HG02571 (cell line): ENCODE measurements at regions not wholly inside any gene's neighbourhood (a gene's known extent, or its start where the extent isn't known, plus 50 kb on each side); places are given as distances from the start of the nearest gene placed in this dataset.

ENCODE experiments used
- ATAC-seq: cut with Tn5 transposase; IDR thresholded peaks from one replicate; pipeline ENCODE4 v1.9.1; 2021; ENCODE audit warnings: mild to moderate bottlenecking, moderate library complexity; ENCODE audit not compliant: unreplicated experiment

DNA sequence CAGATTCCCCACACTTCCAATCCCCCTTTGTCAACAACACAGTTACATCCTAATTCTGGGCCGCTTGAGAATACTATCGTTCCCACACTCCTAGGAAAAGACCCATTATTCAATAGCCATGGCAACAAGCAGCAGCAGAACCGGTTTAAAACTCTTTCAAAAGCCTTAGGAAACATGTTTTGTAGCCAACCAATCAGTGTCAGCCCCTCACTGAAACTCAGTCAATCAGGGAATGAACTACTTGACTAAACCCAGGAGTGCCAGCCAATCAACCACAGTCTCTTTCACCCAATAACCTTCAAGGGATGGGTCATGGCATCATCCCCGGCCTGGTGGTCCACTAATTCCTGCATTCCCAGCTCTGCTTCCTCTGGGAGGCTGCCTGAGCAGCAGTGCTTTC, 204.8 kb upstream of the HS6ST1 start:
- no peak for ATAC-seq

DNA sequence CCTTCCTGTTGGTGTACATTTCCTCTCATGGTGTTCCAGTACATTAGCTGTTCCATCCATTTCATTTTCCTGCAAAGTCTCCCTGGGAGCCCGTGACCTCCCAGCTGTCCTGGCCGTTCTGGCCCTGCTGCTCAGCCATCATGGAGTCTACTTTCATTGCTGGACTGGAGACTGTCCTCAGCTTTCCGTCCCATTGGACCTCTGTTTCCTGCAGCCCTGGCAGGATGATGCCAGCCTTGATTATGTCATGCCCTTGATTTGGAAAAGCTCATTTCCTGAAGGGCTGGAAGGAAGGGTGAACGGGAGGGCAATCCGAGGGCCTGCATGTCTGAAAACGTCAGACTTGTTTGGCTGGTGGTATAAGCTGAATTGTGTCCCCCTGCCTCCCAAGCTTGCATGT, 205.5 kb upstream of the HS6ST1 start:
- ATAC-seq, result no peak

DNA sequence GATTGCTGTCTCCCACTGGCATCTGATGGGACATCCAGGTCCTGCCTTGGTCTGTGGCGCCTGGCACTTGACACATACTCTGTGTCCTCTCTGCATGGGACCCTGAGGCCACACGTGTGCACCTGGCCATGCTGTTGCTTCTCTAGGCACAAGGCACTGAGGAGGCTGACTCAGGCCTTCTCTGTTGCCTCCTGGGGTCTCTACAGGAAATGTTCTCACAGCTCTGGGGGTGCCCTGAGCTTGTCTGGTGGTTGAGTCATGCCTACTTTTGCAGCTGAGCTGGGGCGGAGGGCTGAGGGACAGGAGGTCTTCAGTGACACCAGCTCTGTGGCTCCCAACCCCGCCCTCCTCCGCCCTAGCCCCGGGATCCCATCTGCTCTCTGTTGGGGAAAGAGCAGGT, 207.0 kb upstream of the HS6ST1 start:
- no peak for ATAC-seq

DNA sequence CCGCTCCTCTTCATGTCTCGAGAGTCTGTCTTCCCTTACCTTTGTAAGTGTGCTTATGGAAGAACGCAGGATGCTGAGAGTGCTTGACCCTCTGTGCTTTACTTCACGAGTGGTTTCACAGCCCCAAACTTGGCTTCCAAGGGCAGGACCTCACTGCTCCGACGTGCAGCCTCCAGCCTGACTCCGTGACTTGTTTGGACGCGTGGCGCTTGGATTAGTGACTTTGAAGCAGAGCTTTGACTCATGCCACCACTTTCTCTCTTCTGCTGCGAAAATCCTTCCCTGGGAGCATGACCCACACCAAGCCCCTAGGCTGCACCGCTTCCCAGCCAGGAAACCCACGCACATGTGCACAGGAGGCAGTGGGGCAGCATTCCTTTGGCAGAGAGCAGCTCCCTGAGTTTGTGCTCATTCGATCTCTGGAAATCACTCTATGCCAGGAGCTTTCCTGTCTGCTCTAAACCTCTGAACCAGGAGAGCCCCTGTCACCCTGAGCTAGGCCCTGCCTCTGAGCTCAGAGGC, 207.8 kb upstream of the HS6ST1 start:
- ATAC-seq, result no peak

DNA sequence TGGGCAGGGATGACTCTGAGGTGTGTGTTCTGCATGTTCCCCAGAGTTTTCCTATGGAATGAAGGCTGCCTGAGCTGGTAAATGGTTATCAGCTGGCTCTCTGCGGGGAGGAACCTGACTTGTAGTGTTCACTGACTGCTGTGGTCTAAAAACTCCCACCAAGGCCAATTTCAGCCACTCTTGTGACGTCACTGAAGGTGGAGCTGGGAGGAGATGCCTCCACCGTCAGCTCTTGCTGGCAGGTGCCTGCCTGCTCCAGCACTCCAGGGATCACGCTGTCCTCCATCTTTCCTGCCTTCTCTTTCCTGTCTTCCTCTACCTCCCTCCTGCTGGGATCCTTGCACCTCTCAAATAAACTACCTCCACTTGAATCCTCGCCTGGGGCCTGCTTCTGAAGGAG, 209.5 kb upstream of the HS6ST1 start:
- ATAC-seq, result no peak

DNA sequence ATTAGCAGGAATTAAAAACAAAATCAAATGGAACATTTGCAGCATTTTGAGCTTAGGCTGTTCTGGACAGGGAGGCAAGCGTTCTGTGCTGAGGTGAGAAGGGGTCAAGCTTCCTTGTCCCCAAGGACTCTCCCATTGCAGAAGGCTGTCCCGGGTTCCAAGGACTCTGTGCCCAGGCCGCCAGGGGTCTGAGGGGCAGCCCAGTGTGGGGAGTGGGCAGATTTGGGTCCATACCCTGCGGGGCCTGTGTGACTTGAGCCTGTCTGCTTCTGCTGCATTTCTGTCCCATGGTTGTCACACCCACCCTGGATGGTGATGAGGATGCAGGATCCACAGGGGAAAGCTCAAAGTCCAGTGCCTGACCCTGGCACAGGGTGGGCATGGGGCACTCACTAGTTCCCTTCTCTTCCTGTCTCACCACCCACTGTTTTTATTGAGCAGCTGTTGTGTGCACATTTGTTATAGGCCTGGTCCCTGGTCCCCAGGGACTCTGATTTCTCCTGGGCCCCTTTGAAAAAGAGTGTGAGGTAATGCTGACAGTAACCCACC, 211.4 kb upstream of the HS6ST1 start:
- no peak for ATAC-seq

DNA sequence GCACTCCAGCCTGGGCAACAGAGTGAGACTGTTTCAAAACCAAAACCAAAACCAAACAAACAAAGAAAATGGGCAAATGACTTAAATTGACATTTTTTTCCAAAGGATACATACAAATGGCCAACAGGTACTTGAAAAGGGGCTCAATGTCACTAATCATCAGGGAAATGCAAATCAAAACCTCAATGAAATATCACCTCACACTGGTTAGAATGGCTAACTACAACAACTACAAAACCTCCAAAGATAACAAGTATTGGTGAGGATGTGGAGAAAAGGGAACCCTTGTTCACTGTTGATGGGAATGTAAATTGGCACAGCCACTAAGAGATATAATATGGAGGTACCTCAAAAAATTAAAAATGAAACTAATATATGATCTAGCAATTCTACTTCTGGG, 213.2 kb upstream of the HS6ST1 start:
- ATAC-seq, result no peak

DNA sequence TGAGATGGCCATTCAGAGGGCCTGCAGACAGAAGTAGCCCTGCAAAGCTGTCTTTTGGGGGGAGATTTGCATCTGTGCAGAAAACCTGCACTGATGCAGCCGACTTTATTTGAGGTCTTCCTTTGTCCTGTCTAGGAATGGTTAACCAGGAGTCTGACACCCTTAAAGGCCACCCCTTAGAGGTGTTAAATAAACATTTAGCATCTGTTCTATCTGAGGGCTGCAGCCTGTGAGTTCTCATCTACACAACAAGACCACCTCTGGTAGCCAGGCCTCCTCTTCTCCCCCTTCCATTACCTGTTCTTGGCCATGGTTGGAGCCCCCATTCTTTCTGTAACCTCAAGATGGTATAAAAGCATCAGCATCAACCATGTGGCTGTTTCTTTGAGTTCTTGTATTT, 214.4 kb upstream of the HS6ST1 start:
- no peak for ATAC-seq

DNA sequence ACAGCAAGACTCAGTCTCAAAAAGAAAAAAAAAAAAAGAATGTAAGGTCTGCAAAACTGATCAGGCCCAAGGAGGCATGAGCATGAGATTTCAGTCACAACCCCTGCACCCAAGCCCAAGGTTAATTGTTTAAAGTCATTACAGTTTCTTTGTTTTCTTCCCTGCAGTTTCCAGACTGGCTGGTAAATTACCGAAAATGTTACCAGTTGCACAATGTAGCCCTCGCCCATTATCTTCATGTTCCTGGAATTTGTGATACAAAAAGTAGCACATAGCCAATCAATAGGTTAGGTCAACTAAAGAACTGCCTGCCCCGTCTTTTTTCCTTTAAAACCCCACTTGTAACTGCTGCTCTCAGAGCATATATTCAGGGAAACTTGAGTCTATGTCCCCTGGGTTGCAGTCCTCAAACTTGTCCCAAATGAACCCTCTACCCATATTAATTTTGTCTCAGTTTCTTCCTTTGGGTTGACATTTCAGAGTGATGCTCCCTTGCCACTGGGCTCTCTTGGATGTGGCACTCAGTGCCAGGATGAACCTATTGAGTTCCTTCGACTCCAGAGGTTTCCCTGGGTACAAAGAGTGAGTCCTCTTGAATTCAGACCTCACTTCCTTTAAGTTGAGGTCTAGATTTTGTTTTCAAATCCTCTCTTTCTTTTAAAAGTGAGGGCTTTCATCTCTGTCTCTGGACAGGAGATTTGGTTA, 216.2 kb upstream of the HS6ST1 start:
- no peak for ATAC-seq

DNA sequence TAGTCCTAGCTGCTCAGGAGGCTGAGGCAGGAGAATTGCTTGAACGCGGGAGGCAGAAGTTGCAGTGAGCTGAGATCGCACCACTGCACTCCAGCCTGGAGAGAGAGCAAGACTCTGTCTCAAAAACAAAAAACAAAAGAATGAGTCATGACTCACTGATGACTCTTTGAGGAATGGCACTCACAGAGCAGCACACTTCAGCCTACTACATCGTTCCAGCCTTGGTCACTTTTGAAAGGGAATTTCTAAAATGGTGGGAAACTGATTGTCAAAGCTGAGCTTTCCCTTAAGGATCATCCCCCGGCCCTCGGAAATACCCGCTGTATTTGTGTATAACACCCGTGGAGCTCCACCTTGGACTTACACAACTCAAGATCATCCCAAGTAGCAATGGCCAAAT, 217.3 kb upstream of the HS6ST1 start:
- ATAC-seq, result no peak

DNA sequence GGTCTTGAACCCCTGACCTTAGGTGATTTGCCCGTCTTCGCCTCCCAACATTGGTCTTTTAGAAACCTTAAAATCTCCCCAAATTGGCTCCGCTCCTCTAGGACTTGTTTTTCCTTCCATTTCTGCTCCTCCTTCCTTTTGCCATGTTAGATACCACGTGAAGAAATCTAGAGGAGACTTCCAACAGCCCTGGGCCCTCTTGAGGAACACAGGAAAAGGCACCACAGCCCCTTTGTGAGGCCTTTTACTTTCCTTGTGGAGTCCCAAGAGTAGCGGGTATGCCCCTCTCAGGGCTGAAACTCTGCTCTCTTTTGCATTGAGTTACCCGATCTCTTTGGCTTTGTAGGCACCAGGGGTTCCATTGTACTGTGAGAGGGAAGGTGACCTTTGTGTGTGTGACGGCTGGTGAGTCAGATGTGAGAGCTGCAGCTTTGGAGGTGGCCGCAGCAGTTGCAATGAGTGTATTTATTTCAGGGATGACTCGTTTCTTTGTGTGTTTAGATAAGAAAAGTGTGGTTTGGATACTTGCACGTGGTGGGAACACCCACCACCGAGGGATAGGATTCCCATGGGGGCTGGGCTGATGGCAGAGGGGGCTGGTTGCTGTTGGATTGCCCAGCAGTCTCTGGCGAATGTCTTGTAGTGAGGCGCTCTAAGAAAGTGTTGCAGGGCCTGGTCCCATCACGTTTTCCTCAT, 218.4 kb upstream of the HS6ST1 start:
- no peak for ATAC-seq

DNA sequence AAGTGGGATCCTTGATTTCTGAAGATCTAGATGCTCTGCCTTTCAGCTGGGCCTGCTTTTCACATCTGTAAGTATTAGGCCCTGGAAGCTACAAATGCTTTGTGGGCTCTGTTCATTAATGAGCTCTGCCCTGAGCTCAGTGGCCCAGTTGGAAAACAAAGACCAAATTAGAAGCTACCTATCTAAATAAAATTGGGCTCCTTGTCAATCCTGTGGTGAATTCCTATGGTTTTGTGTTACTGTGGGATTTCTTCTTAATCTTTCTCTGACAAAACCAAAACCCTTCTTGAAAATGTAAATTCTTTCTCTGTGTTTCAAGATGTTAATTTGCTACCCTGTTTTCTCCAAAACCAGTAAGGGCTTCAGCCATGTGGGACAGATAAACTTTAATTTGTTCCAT, 219.0 kb upstream of the HS6ST1 start:
- no peak for ATAC-seq

DNA sequence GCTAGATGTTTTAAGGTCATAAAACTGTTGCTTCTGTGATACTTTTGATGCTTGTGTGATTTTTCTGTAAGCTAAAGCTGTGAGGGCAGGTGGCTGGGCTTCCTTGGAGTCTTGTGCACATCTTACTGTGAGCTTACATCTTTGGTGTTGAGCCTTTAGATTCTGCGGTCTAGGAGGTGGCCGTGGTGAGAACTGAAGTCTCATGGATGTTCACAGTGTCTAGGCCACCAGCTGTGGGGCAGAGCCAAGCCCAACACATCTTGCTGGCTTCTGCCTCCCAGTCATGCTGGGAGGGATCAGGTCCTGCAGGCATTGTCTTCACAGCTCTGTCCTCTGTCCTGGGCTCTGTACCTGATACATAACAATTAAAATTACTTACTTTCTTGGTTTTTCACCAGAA, 219.7 kb upstream of the HS6ST1 start:
- ATAC-seq, result no peak

DNA sequence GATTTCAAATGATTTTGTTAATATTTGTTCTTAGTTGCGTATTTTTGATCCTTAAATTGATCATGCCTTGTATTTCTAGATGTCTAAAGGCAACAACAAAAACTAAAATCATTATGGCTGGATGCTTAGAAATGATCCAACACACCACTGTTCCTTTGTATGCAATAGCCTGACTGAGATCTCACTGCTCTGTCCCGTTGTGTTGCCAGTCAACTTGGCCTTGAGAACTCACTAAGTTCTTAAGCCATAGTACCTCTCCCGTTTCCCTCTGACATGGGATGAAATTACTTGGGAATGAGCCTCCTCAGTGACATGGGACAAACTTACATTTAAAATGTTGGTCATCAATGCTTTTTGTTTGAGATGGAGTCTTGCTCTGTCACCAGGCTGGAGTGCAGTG, 222.0 kb upstream of the HS6ST1 start:
- no peak for ATAC-seq

DNA sequence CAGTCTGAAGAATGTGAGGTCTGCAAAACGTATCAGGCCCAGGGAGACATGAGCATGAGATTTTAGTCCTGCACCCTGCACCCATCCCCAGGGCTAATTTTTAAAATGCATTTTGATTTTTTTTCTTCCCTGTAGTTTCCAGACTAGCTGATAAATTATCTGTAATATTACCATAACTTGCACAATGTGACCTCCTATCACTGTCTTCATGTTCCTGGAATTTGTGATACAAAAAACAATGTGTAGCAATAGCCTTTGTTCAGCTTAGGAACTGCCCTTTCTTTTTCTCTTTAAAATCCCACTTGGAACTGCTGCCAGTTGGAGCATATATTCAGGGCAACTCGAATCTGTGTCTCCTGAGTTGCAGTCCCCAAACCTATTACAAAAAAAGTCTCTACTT, 222.8 kb upstream of the HS6ST1 start:
- no peak for ATAC-seq

DNA sequence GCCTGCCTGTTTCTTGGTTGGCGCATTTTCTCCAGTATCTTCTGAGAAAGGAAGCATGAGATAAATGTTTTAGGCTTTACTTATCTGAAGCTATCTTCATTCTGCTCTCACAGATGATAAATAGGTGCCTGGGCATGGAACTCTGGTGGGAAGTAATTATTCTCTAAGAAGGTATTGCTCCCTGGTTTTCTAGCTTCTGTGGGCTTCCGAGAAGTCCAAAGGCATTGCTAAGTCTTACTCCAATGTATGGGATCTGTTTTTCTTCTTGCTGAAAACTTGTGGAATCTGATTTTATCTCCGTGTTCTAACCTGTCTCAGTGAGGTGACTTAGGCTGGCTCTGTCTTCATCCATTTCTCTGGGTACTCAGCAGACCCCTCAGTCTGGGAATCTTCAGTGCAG, 224.4 kb upstream of the HS6ST1 start:
- ATAC-seq, result no peak

DNA sequence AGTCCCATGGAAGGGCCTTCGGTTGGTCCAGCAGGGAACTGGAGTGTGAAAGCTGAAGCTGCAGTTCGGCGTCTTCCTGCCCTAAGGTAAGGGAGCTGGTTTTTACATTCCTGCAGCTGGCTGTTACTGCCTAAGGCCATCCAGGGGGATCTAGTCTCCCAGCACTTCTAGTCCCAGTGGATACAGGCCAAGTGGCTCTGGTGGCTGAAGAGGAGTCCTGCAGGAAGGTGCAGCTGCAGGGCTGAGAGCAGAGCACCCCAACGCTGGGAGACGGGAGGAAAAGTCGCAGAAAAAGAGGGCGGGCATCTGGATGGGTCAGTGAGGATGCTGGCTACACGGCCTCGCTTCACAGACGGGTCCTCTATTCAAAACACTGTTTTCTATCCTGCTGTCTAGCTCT, 225.0 kb upstream of the HS6ST1 start:
- no peak for ATAC-seq

DNA sequence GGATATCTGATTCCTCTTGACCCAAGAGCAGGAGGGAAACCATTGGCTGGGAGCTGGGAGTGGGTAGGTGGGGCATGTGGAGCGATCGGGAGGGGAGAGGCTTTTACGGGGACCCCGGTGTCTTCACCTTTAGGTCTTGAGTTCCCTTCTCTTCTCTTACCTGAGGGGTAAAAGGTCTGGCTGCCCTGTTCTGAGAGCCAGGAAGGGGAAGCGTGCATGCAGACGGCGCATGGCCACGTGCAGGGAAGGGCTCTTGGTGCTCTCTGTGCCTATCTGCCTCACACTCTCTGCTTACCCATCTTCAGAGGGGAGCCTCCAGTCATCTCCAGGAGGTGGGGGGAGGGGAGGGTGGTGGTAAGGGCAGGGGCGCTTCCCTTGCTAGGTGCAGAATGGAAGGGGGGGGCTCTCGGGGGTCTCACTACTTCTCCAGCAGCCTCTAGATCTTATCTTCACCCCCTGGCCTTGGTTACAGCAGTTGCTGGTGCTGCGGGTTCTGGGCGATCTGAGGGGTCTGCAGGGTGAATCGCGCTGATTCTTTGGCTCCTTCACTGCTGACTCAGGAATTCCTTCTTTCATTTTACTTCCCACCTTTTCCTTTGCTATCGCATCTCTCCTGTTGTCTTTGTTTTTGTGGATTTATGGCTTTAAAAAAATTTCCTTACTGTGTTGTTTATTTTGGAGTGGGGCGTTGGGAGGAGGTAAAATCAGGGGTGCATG, 225.8 kb upstream of the HS6ST1 start:
- no peak for ATAC-seq

DNA sequence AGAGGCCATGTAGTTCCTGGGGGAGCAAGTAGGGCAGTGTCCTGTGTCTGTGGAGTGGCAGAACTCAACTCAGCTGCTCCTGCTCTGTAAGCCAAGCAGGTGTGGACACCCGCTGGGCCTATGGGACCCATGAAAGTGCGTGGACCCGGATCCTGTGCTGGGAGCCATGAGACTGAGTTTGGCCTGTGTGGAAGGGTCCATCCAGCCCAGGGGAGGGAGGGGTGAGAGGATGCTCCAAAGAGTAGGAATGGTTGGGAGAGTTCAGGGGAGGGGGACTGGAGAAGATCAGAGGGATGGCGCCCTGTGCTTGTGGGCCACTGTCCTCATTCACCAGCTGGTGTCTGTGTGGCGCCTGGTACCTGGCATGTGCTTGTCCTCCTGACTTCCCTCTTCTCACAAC, 226.4 kb upstream of the HS6ST1 start:
- no peak for ATAC-seq

DNA sequence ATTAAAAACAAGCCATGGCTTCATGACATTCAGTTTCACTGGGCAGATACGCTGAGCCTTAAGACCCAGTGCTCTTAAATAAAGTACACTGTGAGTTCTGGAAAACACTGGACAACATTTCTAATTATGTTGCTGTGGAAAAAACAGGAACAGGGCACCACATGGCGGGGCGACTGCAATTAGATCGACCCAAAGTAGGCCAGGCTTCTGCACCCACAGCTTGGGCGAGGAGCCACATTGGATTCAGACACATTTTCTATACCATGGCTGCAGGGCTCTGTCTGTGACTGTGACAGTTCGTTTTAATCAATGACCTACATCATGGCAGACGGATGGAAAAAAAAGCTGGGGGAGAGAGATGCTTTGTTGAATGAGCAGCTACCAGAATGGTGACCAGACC, 227.2 kb upstream of the HS6ST1 start:
- ATAC-seq, result no peak

DNA sequence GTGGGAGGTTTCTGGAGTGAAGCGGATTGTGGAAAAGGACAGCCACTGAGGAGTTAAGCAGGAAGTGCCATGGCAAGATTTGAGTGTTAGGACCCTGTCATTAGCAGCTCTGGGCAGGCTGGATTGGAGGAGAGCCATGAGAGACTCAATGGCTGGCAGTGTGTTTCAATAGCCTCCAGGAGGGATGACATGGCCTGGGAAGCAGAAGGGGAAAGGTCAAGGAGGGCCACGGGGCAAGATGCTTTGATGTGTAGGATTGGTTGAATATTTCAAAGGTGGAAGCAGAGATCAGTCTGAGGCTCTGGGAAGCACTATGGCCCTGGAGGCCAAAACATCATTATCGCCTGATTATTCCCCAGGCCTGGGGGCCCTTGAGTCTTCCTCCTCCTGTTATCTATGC, 229.0 kb upstream of the HS6ST1 start:
- no peak for ATAC-seq

DNA sequence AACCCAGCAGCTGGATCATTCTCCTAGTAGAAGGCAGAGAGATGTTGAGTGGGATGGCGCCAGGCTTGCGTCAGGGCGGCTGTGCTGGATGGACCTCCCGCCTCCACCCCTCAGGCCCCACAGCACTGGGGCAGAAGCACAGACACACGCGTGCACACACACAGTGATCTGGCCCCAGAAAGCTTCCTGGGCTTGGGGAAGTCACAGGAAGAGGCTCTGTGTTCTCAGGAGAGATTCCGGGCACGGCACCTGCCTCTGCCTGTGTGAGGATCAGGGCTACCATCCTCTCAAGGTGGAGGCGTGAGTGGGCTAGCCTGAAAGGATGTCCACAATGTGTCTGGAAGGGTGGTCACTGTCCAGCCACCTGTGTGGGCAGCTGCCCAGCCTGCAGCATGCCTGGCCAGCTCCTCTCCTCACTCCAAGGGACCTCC, 229.8 kb upstream of the HS6ST1 start:
- ATAC-seq, result no peak
